Transverse colon (tissue), 3 donors: ENCODE measurements at regions not wholly inside any gene's neighbourhood (a gene's known extent, or its start where the extent isn't known, plus 50 kb on each side); places are given as distances from the start of the nearest gene placed in this dataset.

ENCODE experiments used
- EP300 ChIP-seq: sonication (generic); formaldehyde crosslinking; IDR thresholded peaks from one replicate; pipeline ENCODE4 v1.6.1; 2017; ENCODE audit warnings: antibody characterized with exemption, low read depth
- POLR2A ChIP-seq: fragments of 450-650 bp; IDR thresholded peaks from one replicate; pipeline ENCODE4 v1.6.1; 2016; ENCODE audit warnings: antibody characterized with exemption, mild to moderate bottlenecking, moderate library complexity
- POLR2AphosphoS5 ChIP-seq, 3 donors: sonication (generic); formaldehyde crosslinking; IDR thresholded peaks; one replicate each; pipeline ENCODE4 v1.6.1; 2016; ENCODE audit warnings: antibody characterized with exemption in 3 of 3

DNA sequence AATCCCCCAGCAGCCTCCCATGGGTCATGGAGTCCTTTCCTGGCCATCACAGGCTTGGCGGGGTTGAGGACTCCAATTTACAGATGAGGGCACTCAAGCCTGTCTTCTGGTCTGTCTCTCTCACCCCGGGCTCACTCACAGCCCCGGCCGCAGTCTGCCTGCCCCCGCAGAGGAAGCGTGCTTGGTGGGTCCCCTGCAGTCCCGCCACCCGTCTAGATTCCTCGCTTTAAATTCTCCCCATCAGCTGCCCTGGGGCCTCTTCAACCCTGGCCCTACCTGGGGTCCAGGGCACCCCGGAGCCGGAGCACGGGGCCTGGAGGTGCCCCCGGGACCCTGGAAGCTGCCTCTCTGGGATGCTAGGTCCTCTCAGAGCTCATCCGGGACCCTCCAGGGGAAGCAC lies 92.9 kb downstream of the ENGASE start:
- TF ChIP-seq POLR2A (no peak), POLR2AphosphoS5 (IDR thresholded peaks at IDR 0.05) (no peak), EP300 (no peak)
